ENCODE measurements at regions not wholly inside any gene's neighbourhood (a gene's known extent, or its start where the extent isn't known, plus 50 kb on each side); places are given as distances from the start of the nearest gene placed in this dataset.

- TF ChIP-seq POLR2AphosphoS5 (IDR thresholded peaks at IDR 0.05; ENCODE audit: low read depth, low read length) (no peak), POLR2A (IDR thresholded peaks at IDR 0.05; ENCODE audit: low read depth, low read length) (no peak)
Measured at GRCh38 chr18:44187090-44187489, 493.6 kb upstream of the SETBP1 start.
